ENCODE measurements at regions not wholly inside any gene's neighbourhood (a gene's known extent, or its start where the extent isn't known, plus 50 kb on each side); places are given as distances from the start of the nearest gene placed in this dataset.

DNA sequence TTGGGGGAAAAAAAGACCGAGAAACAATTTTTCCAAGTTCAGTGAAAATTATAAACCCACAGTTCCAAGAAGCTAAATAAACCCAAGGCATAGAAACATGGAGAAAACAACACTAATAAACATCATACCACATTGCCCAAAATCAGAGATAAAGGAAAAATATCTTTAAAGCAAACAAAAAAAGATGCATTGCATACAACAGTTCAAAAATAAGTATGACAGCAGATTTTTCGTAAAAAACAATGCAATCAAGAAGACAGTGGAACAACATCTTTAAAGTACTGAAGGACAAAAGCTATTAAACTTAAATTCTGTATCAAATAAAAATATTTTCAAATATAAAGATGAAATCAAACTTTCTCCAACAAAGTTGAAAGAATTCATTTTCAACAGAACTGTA is 921.3 kb downstream of the METTL15 start:
- no peak for TF ChIP-seq CTCF (IDR thresholded peaks at IDR 0.05)

DNA sequence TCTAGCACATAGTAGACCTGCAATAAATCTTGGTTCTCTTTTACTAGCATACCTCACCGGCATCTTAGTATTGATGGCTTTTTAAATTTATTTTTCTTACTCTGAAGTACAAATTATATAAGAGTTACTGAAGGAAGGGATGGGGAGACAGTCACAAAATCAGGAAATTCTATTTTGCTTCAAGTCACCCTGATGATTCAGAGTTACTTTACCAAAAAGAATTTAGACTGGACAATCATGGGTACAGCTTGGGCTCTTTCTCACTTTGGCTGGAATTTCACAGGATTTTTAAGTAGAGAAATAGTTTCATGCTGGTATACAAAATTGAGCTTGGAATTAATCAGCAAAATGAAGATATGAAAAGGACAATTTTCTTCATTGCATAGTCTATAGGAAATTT is 919.2 kb downstream of the METTL15 start:
- TF ChIP-seq CTCF (IDR thresholded peaks at IDR 0.05): no peak

- no peak for TF ChIP-seq CTCF (IDR thresholded peaks at IDR 0.05)
Observed at GRCh38 chr11:29026286-29026685, 918.1 kb downstream of the METTL15 start.

GRCh38 chr11:29025001-29025400 is 916.8 kb downstream of the METTL15 start:
- TF ChIP-seq CTCF (IDR thresholded peaks at IDR 0.05): no peak

DNA sequence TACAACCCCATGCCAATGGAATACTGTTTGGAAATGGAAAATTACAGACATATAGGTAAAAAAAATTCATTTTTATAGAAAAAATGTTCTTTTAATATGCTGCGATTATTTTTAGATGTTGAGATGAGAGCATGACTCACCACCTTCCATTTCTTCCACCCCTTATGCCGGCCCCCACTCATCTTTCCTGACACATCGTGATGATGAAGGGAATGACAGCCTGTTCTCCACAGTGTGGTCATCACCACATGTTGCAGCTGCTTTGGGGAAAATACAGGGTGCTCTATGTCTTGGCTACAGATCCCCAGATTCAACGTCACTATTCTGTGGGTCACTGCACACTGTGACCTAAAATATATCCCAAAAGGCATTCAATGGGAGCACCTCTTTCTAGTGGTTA is 916.2 kb downstream of the METTL15 start:
- TF ChIP-seq CTCF (IDR thresholded peaks at IDR 0.05): no peak

DNA sequence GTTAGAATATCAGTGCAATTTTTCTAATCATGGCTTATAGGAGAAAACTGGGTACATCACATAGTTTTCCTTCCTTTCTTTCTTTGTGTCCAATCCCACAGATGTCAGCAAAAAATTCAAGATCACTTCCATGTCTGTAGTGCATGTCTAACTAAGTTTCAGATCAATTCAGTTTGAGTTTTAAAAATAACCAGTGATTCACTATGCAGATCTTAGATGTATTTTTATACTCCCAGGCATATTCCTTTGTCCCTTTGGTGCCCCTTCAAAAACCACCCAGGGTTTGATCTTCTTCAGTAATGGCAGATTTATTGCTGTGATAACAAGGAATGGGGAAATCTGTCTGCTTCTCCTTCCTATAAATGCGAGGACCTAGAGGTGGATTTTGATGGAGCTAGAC is 915.6 kb downstream of the METTL15 start:
- no peak for TF ChIP-seq CTCF (IDR thresholded peaks at IDR 0.05)

DNA sequence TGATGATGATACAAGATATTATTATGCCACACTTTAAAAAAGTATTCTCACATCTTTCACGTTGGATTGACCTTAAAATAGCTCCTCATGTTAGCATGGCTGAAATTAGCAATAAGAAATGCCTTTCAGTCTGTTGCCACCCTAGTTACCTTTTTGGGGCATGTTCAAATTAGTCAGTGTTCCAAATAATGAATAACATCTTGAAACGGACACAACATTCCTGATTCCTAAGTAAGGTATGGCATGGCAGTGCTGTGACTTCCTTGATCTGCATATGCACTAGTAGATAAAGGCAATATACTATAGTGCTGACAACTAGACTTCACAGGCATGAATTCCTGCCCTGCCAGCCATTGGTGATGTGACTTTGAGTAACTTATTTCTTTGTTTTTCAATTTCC is 914.5 kb downstream of the METTL15 start:
- no peak for TF ChIP-seq CTCF (IDR thresholded peaks at IDR 0.05)

GRCh38 chr11:29019960-29020683 is 911.9 kb downstream of the METTL15 start:
- TF ChIP-seq CTCF (IDR thresholded peaks at IDR 0.05): 0 out of 2 replicates have a peak, but pooled peaks have one; percentile 29

All from LNCAP (cell line).